Right kidney (tissue), 1 donor: ENCODE measurements at regions not wholly inside any gene's neighbourhood (a gene's known extent, or its start where the extent isn't known, plus 50 kb on each side); places are given as distances from the start of the nearest gene placed in this dataset.

Source experiments
- DNase-seq: peaks from one replicate; pipeline ENCODE4 v3.0.0-alpha.2; 2016

DNA sequence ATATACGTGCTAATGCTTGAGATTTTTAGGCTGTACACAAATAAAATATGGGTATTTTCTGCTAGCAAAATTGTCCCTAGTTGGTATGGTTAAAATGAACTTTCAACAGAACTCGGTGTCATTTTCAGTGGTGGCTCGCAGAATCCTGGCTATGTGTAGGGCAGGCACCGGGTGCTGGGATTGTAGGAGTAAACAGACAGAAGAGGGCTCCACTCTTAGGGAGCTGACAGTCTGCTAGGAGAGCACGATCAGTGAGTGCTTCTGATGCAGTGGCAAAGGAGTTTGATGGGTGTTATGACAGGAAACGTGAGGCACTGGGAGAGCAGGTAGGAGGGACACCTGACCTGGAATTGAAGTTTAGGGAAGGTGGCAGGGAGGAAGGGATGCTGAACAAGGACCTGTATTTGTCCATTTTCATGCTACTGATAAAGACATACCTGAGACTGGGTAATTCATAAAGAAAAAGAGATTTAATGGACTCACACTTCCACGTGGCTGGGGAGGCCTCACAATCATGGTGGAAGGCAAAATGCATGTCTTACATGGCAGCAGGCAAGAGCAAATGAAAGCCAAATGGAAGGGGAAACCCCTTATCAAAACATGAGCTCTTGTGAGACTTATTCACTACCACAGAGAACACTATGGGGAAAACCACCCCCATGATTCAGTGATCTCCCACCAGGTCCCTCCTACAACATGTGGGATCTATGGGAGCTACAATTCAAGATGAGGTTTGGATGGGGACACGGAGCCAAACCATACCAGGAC lies 105.4 kb upstream of the LCLAT1 start:
- no peak for DNase-seq

DNA sequence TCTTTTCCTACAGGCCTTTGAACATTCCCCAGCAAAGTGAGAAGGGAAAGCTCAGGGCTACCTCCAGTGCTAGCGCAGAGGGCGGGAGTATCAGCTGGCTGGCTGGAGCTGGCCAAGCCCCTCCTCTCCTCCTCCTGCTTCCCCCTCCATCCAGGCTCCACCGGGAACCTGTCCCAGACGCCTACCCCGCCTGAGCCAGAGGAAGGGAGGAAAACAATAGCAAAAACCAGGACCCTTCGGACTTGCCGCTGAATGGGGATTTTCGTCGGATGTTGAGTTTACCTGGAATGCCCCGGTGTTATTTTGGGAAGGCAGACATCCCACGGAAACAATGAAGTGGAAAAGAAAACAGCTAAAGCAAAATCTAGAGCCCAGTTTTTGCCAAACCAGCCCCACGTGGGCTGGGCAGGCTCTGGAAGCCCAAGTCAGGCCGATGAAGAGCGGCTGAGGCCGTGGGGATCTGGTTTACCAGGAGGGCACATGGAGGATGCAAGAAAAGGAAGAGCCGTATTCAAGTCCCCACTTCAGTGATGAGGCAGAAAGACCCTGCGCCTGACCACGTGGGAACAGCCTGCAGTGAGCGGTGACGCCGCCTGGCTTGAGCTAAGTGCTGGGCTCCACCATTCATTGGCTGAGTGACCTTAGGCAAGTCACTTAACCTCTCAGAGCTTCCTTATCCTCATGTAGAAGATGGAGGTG lies 100.4 kb upstream of the LCLAT1 start:
- DNase-seq = no peak

DNA sequence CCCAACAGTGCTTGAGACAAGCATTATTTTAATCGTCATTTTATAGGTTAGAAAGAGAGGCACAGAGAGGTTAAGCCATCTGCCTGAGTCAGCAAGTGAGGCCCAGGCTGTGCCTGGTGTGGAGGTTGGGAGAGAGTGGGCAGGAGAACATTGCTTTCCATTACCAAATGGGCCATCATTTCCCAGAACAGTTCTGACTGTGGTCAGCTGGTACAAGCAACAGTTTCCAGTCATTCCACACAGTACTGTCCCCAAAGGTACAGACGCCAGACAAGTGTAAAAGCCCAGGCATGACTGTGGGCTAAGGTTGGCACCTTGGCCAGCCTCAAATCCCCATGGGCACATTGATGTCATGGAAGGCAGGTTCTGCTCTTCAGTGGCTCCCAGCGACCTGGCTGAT lies 98.2 kb upstream of the LCLAT1 start:
- no peak for DNase-seq

DNA sequence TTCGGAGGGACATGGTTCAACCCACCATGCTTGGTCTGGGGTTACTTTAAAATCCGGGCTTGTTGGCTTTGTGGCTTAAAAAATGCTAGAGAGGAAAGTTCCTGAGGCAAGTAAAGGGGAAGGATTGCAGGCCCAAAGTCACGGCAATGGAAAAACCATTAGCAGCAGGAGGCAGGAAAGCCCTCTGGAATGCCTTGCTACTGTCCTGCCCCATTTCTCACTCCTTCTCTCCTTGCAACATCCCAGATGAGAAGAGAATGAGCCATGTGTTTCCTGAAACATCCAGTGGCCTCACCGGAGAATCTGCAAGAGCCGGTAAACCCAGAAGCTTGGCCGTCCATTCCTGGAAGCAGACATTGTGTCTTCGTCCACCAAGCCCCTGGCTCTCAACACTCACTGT lies 97.4 kb upstream of the LCLAT1 start:
- no peak for DNase-seq

DNA sequence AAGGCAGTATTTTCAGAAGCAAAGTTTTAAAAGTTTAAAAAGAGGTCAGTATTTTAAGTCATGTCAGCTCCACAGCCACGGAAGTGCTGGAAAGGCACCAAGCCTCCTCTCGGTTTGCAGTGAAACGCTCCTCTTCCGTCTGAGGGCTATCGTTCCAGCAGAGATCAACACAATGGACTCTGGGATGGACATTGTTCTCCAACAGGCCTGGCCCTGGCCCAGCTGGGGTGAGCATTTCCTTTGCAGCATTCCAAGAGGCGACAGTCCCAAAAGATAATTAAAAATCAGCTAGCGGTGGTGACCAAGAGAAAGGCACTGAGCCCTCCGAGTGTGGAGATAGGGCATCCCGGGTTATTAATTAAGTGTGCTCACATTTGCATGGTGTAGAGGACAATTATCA lies 95.9 kb upstream of the LCLAT1 start:
- no peak for DNase-seq

DNA sequence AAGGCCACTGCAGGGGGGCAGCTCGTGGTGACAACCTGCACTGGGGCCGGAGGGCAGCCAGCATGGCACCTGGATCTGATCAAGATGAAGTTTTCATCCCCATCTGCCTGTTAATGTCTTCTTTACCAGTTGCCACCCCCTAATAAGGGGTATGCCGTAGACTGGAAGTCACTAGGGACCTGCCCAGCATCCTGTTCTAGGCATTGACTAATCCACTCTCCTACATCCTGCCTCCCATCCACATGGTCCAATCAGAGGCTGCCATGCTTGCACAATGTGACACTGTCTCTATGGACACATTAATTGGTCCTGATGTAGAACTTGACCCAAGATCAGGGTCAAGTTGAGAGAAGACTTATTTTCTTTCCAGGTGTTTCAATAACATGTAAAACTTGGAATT lies 95.1 kb upstream of the LCLAT1 start:
- DNase-seq = no peak

DNA sequence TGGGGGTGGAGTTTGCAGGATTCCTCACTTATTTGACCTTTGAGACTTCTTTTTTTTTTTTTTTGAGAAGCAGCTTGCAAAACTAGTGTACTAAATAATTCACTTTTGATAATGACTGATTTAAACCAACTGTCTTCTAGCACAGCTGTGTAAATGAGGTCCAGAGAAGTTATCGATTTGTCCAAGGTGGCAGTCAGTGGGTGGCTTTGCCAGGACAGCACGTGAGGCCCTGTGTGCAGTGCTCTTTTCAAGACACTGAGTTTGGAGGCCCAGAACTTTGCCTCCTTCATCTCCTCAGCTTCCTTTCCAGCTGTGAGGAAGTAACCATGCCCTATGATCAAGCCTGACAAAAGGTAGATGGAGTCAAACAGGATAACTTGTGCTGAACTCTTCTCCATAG lies 92.9 kb upstream of the LCLAT1 start:
- no peak for DNase-seq

DNA sequence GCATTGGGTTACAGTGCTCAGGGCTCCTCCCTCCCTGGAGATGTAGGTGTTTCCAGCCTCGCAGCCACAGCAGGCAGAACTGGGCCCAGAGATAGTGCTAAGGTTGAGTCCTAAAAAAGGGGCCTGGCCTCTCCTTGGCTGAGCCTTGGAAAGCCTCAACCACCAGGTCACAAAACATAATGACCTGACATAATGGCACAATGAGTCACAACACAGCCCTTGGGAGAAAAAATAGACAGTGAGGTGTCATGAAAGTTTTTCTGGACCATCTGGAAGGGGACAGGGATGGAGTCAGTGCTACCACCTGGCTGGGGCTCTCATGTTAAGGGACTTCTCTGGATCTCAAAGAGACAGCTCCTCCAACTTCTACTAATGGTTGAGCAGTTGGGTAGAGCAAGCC lies 92.4 kb upstream of the LCLAT1 start:
- no peak for DNase-seq

DNA sequence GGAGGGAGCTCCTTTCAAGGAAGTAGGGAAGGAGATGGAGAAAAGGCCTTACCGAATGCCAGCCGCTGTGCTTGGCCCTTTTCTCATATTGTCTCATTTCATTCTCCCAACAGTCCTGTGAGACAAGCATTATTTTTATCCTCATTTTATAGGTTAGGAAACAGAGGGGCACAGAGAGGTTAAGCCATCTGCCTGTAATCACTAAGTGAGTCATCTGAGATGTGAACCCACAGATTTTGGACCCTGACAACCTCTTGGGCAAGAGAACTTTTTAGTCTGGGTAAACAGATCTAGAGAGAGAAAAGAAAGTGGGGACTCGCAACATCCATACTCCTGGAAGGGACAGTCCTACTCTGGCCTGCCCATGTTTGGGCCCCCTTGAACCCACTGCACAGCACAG lies 91.7 kb upstream of the LCLAT1 start:
- no peak for DNase-seq

DNA sequence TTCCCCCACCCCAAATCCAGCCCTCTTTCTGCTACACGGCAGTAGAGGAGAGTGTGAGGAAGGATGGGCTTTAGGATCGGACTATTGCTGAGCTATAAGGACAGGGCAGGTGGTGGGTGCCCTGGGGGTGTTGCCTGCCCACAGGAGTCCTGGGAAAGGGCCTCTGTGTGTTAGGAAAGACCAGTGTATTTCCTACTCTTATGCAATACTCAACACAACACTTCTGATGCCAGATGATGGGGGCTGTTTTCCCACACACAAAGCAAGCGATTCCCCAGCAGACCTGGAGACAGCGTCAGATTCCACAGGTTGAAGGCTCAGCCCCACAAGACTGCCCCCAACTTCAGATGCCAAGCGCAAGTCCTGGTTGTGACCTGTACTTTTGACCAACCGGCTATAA lies 91.0 kb upstream of the LCLAT1 start:
- DNase-seq = no peak

DNA sequence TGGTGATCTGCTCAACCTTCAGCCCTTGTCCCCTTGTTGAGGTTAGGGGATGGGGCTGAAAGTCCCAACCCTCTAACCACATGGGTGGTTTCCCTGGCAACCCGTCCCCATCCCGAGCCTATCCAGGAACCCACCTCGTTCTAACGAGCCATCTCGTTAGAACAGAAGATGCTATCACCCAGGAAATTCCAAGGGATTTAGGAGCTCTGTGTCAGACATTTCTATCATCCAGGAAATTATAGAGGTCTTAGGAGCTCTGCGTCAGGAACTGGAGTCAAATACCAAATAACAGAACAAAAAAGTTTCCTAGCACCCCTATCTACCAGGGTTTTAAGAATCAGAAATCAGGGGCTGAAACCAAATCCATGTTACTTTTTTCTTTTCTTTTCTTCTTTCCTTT lies 90.3 kb upstream of the LCLAT1 start:
- no peak for DNase-seq

DNA sequence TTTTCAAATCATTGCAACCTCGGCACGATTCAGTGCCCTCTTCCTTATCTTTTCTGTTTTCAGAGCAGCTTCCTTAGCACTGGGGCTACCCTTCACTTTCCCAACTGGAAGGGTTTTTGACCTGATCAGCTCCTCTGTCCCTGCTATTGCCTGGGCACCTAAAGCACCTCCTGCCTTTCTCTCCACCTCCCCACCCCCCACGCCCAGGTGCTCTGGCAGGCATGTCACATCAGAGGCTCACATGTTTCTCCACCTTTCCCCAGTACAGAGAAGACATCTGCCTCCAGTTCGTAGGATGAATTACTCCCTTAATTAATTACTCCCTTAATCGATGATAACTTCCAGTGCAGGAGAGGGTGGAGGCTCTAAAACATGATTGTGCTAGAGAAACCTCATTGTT lies 88.7 kb upstream of the LCLAT1 start:
- DNase-seq = no peak

DNA sequence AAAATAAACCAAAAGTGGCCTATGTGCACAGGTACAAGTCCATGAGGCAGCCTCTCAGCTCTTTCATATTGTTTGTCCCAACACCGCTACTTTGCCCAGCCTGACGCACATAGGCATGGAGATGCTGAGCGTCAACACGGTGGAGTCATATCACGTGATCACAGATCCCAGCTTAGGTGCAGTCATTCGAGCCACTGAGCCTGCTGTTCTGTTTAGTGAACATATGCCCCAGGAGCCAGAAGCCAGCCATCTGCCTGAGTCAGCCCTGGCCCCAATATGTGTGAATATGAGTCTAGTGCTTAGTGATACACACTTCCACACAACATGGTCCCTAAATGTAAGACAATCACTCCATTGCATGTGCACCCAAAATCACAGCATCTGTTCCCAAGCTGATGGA lies 88.2 kb upstream of the LCLAT1 start:
- DNase-seq = no peak

DNA sequence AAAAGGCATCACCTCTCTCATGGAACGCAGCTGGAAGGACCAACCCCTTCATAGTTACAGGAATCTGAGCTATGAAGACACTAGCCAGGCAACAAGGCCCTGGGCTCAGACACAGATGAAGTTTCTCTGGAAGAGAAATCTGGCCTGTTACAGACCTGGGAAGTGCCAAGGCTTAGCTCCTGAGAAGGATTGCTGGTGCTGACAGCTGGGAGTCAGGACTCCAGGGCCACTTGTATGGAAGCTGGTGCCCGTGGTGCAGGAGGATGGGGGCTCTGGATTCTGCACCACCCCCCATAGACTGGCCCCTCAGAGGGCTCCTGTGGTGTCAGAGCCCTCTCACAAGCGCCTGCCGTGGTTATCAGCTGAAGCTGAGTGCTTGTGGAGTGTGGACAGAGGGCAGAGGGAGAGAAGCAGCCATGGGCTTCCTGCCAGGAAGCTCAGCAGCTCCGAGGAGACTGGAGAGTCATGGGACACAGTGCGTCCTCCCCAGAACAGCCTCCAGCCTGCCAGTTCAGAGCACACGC lies 87.3 kb upstream of the LCLAT1 start:
- DNase-seq = no peak

DNA sequence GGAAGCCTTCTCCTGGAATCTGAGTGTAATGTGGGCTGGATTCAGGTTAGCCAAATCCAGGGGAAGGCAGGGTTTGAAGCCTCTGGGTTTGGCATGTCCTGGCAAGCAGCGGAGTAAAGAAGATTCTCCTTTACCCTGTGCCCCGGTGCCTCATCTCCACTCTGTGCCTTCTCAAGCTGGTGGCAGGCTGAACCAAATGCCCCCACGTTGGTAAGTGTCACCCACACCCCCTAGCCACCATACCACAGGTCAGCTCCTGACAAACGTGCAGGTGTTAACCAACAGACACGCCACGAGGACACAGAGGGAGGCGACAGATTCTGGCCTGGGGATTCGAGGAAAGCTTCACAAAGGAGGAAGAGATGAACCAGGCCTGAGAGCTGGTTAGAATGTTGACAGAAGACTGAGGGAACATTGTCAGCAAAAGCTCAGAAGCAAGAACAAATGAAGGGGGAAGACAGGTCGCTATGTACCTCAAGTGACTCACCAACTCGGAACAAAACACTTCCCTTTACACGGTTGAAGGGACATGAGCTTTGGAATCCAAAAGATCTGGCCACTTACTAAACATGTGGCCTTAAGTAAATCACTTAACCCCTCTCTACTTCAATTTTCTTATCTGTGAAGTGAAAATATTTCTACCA lies 85.2 kb upstream of the LCLAT1 start:
- no peak for DNase-seq

DNA sequence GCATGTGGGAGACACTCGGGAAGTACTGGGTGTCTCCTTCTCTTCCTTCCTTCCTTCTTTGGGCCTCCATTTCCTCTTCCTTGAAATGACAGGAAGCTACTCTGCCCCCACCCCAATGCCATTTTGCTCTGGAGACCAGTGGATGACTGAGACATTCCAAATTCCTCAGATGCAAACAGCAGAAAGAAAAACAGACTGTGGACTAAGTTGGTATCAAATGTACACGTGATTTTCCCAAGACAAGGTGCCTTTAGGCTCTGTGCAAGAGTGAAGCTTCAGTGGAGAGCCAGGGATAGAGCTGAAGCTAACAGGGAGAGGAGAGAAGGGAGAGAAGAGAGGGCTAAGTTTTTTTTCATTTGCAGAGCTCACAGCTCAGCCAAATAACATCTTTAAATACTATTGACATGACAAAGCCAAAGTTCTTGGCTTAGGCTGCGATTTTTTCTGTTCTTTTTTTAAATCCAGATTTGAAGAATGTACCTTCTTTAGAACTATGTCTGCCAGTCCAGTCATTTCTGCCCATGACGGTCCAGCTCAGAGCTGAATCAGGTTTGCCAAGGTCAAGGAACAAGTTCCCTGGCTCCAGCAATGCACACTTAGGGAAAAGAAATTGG lies 84.5 kb upstream of the LCLAT1 start:
- peak; percentile 45 for DNase-seq

DNA sequence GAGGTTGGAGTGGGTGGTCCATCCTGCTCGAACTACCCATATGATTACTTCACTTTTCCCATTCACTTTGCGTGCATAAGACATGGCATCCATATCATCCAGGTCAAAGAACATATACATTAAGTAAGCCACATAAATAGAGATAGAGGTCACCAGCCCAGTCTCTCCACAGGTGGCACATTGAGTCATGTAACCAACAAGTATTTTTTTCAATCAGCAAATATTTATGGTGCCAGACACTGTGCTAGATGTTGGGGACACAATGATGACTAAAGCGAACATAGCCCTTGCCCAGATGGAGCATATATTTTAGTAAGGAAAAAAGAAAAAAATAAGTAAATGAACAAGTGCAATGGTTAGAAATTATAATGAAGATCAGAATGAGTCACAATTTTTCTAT lies 83.6 kb upstream of the LCLAT1 start:
- no peak for DNase-seq

DNA sequence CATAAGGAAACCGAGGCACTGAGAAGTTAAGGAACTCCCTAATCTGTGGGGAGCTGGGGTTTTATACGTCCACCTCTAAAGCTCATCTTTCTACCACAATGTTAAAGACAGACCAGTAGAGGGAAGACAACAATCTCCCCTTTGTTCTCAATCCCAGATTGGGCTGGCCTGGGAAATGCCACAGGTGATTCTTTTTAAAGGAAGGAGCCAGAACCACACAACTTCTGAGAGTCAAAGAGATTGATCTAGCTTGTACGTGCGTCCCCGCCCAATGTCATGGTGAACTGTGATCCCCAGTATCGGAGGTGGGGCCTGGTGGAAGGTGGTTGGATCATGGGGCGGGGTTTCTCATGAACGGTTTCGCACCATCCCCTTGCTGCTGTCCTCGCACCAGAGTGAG lies 81.8 kb upstream of the LCLAT1 start:
- no peak for DNase-seq

DNA sequence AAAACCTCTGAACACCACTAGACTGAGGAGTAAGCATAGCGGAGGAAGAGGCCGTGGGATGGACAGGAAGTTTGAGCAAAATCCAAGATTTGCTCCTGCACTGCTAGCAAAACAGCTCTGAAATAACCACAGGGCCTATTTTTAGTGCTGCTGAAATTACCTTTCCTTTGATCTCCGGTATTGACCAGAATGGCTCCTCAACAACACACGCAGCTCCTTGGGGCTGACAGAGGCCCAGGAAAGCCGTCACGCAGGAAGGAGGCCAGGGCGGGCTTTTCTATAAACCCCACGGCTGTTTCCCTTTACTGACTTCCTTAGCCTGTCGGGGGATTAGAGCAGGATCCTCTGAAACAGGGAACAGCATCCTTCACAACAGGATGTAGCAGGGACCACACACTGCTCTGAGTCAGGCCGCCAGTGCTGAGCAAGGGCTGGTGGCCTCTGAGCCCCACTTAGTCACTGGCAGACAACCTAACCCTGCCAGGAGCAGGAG lies 80.8 kb upstream of the LCLAT1 start:
- no peak for DNase-seq

DNA sequence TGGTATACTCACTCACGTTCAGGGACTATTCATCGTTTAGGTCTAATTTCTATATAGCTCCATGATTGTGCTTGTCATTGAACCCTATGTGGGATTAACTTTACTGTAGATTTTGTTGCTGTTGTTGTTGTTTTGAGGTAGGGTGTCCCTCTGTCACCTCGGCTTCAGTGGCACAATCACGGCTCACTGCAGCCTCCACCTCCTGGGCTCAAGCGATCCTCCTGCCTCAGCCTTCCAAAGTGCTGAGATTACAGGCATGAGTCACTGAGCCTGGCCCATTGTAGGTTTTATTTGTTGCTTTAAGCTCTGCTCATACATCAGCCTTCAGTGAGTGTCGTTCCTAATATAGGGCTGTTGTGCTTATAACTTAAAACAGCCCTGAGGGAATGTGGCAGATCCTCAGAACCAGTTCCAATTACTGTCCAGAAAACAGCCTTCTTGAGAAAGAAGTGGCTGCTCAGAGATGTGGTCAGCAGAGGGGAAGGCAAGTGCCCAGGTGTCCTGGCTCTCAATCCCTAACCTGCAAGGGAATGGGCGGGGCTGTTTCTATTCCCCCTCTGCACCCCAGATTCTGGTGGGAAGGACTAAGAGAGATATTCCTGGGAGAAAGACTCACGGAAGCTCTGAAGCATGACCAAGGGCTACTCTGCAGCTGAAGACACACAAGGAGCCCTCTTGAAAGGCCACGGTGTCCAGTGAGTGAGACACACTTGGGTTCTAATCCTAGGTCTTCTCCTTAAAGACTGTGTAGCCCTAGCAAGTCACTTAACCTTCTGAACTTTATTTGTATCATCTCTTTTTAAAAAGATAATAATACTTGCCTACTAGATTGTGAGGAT lies 79.6 kb upstream of the LCLAT1 start:
- no peak for DNase-seq

DNA sequence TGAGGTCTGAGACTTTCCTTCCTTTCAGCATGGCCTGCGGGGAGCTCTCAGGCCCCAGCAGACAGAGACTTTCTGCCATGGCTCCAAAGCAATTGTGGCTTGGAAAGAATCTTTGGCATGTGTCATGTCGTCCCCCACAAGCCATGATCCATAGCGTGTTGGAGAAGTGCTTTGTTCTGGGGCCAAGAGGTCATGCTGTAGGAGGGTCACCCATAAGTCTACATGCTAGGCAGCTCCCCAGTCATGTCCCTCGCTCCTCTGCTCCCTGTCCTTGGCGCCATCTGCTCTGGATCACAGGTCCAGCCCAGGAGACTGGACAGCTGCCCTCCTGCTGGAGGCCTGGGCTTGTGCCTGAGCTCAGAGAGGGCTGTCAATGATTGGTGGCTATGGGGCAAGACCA lies 78.8 kb upstream of the LCLAT1 start:
- peak; percentile 46 for DNase-seq
